ENCODE measurements at regions not wholly inside any gene's neighbourhood (a gene's known extent, or its start where the extent isn't known, plus 50 kb on each side); places are given as distances from the start of the nearest gene placed in this dataset.

GRCh38 chr1:67898033-67898726, 64.9 kb upstream of the GNG12 start:
- 63% methylated on average over 3 of the region's 4 CpGs for WGBS (ENCODE audit: insufficient coverage, low coverage, low lambda C conversion rate, missing lambda C conversion rate)
- Histone ChIP-seq H3K27me3 (no peaks in the 10 kb centered on the region), H3K4me3 (no peak overlapping the region), H3K36me3 (no peaks in the 10 kb centered on the region), H3K27ac (no peak overlapping the region), H3K9me3 (no peaks in the 10 kb centered on the region), H3K4me1 (peaks cover 0 to 8% (median 0%) of the 10 kb centered on the region in 4 donors)
- intact Hi-C loops (cut with DNase I), result no loop called here
- TF ChIP-seq POLR2A (IDR thresholded peaks at IDR 0.05) (no peak), CTCF (IDR thresholded peaks at IDR 0.05) (no peak)
- ATAC-seq (no peak), DNase-seq (no peak)

- intact Hi-C loops (cut with DNase I), result no loop called here
- DNase-seq (no peak), ATAC-seq (peak in 3 of 4 donors; percentile 32 to 51 (median 34))
- TF ChIP-seq CTCF (IDR thresholded peaks at IDR 0.05) (no peak), POLR2A (IDR thresholded peaks at IDR 0.05) (no peak)
- Histone ChIP-seq H3K9me3 (no peaks in the 10 kb centered on the region), H3K27ac (no peak overlapping the region), H3K36me3 (no peaks in the 10 kb centered on the region), H3K4me1 (peaks cover 0 to 8% (median 0%) of the 10 kb centered on the region in 4 donors), H3K27me3 (no peaks in the 10 kb centered on the region), H3K4me3 (no peak overlapping the region)
- 32% methylated on average over 8 of the region's 9 CpGs for WGBS (ENCODE audit: insufficient coverage, low coverage, low lambda C conversion rate, missing lambda C conversion rate)
These were observed 64.1 kb upstream of the GNG12 start for GRCh38 chr1:67897270-67897949.

GRCh38 chr1:67896826-67897225, 63.6 kb upstream of the GNG12 start:
- 53% methylated on average over 6 of the region's 6 CpGs for WGBS (ENCODE audit: insufficient coverage, low coverage, low lambda C conversion rate, missing lambda C conversion rate)
- Histone ChIP-seq H3K27ac (no peak overlapping the region), H3K4me1 (peaks cover 0 to 8% (median 0%) of the 10 kb centered on the region in 4 donors), H3K27me3 (no peaks in the 10 kb centered on the region), H3K9me3 (no peaks in the 10 kb centered on the region), H3K4me3 (no peak overlapping the region), H3K36me3 (no peaks in the 10 kb centered on the region)
- ATAC-seq (peak; percentile 25 to 91 (median 68)), DNase-seq (no peak)
- TF ChIP-seq POLR2A (IDR thresholded peaks at IDR 0.05), result no peak
- TF ChIP-seq CTCF (IDR thresholded peaks at IDR 0.05), result no peak
- intact Hi-C loops (cut with DNase I), result no loop called here

GRCh38 chr1:67894981-67895735, 61.9 kb upstream of the GNG12 start:
- no peaks in the 10 kb centered on the region for H3K27me3 ChIP-seq
- ATAC-seq (no peak), DNase-seq (no peak)
- H3K4me3 ChIP-seq, result no peak overlapping the region
- H3K36me3 ChIP-seq, result no peaks in the 10 kb centered on the region
- TF ChIP-seq POLR2A (IDR thresholded peaks at IDR 0.05) (no peak), CTCF (IDR thresholded peaks at IDR 0.05) (no peak)
- H3K27ac ChIP-seq, result no peak overlapping the region
- no peaks in the 10 kb centered on the region for H3K9me3 ChIP-seq
- peaks cover 0 to 8% (median 0%) of the 10 kb centered on the region in 4 donors for H3K4me1 ChIP-seq
- WGBS (ENCODE audit: insufficient coverage, low coverage, low lambda C conversion rate, missing lambda C conversion rate), result 71% methylated on average over 3 of the region's 4 CpGs
- intact Hi-C loops (cut with DNase I), result no loop called here
